Adrenal gland (tissue), 9 donors: ENCODE measurements at regions not wholly inside any gene's neighbourhood (a gene's known extent, or its start where the extent isn't known, plus 50 kb on each side); places are given as distances from the start of the nearest gene placed in this dataset.

ENCODE experiments used
- DNase-seq, 7 donors: peaks; one replicate each; pipeline ENCODE4 v3.0.0-alpha.2; 2019 to 2020
- H3K27ac ChIP-seq, 5 donors: fragments of 200-600 bp; sonication (generic) in 4 of 5; 1 replicate in 3 of 5; 2 replicates in 2 of 5; pipeline versions ENCODE4 v1.5.1 to v1.8.0; 2016 to 2020; ENCODE audit warnings: mild to moderate bottlenecking in 1 of 5
- H3K27me3 ChIP-seq: fragments of 200-600 bp; 2 replicates; pipeline ENCODE4 v1.8.0; 2021
- H3K36me3 ChIP-seq, 2 donors: fragments of 200-600 bp; replicated peaks in 1 of 2; 1 replicate in 1 of 2; 2 replicates in 1 of 2; pipeline versions ENCODE4 v1.5.1 to v1.8.0; 2018 to 2022
- H3K4me1 ChIP-seq, 2 donors: fragments of 200-600 bp; replicated peaks in 1 of 2; 1 replicate in 1 of 2; 2 replicates in 1 of 2; pipeline versions ENCODE4 v1.5.1 to v1.8.0; 2018 to 2021
- H3K4me3 ChIP-seq, 4 donors: fragments of 200-600 bp; sonication (generic) in 3 of 4; one replicate each; pipeline ENCODE4 v1.5.1; 2016 to 2018
- H3K9me3 ChIP-seq, 3 donors: fragments of 200-600 bp; sonication (generic) in 1 of 3; replicated peaks in 1 of 3; 1 replicate in 2 of 3; 2 replicates in 1 of 3; pipeline versions ENCODE4 v1.5.1 to v1.8.0; 2016 to 2021
- POLR2A ChIP-seq, 2 donors: fragments of 450-650 bp; IDR thresholded peaks; one replicate each; pipeline ENCODE4 v1.6.1; 2017; ENCODE audit warnings: antibody characterized with exemption in 2 of 2, mild to moderate bottlenecking in 2 of 2, moderate library complexity in 1 of 2
- WGBS, 4 donors: extraction: QIAGEN DNeasy Blood & Tissue Kit in 2 of 4; methylation state at CpG; one replicate each; pipeline versions ENCODE4 v1.1.5 to v1.1.7; 2013 to 2017; 5-methylcytosine and 5-hydroxymethylcytosine counted together
- intact Hi-C, 2 donors: fragments of 100-400 bp; cut with DNase I; formaldehyde crosslinking; loops; one replicate each; pipeline versions ENCODE4 v1.14.1 to v1.15.0; 2022 to 2023
- TF ChIP-seq, protein P1 (sequence below), 6 experiments: fragments of 450-650 bp in 4 of 6; fragments of 200-600 bp in 2 of 6; sonication (generic) in 1 of 6; IDR thresholded peaks; 1 replicate in 5 of 6; 2 replicates in 1 of 6; pipeline versions ENCODE4 v1.5.1 to v1.8.0; 2016 to 2021; ENCODE audit warnings: antibody characterized with exemption in 6 of 6, mild to moderate bottlenecking in 2 of 6, moderate library complexity in 1 of 6
- donor health status: healthy with polysubstance abuse.
- donor health status: Bipolar disorder and iron deficiency.
- donor health status: DM: yes; HTN: yes; CAD: no.
- donor health status: DM: no; HTN: no; CAD: no.
- donor health status: DM: no; HTN: no; CAD: no.

DNA sequence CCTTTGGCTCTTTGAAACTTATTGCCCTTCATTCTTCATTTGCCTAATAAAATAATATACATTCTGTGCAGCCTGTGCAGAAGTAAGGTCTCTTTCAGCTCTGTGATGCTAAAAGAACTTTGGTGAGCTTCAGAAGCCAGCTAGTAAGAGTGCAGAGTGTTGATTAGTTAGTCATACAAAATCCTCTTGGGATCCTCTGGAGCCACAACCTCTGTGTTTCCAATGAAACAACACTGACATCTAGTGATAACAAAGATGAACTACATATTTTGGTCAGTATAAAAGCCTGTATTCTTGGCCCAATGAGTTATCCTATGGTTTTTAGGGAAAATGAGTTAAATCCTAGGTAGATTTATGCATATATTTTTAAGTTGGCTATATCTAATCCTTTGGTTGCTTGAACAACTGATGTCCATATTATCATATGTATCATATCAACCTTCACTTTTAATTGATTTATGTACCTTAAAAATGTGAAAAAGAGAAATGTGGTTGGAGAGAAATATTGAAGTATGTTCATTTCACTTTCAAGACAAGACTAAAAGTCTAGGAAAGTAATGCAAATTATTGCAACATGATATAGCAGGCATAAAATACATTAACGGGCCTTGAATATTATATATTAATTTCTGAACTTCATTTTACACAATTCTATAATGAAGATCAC, 158.4 kb downstream of the KLHL28 start:
- no peak for DNase-seq
- Histone ChIP-seq H3K9me3 (no peaks in the 10 kb centered on the region), H3K4me3 (no peak overlapping the region), H3K36me3 (no peaks in the 10 kb centered on the region), H3K27ac (no peak overlapping the region), H3K4me1 (no peaks in the 10 kb centered on the region), H3K27me3 (no peaks in the 10 kb centered on the region)
- intact Hi-C loops, result no loop called here
- 39 to 66% (median 54%) methylated on average over 1 of the region's 1 CpG for WGBS, 4 donors
- no peak for TF ChIP-seq POLR2A (IDR thresholded peaks at IDR 0.05)
- TF ChIP-seq, protein P1, sequence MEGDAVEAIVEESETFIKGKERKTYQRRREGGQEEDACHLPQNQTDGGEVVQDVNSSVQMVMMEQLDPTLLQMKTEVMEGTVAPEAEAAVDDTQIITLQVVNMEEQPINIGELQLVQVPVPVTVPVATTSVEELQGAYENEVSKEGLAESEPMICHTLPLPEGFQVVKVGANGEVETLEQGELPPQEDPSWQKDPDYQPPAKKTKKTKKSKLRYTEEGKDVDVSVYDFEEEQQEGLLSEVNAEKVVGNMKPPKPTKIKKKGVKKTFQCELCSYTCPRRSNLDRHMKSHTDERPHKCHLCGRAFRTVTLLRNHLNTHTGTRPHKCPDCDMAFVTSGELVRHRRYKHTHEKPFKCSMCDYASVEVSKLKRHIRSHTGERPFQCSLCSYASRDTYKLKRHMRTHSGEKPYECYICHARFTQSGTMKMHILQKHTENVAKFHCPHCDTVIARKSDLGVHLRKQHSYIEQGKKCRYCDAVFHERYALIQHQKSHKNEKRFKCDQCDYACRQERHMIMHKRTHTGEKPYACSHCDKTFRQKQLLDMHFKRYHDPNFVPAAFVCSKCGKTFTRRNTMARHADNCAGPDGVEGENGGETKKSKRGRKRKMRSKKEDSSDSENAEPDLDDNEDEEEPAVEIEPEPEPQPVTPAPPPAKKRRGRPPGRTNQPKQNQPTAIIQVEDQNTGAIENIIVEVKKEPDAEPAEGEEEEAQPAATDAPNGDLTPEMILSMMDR (IDR thresholded peaks at IDR 0.05), result peak; percentile 53 to 74 (median 66)

DNA sequence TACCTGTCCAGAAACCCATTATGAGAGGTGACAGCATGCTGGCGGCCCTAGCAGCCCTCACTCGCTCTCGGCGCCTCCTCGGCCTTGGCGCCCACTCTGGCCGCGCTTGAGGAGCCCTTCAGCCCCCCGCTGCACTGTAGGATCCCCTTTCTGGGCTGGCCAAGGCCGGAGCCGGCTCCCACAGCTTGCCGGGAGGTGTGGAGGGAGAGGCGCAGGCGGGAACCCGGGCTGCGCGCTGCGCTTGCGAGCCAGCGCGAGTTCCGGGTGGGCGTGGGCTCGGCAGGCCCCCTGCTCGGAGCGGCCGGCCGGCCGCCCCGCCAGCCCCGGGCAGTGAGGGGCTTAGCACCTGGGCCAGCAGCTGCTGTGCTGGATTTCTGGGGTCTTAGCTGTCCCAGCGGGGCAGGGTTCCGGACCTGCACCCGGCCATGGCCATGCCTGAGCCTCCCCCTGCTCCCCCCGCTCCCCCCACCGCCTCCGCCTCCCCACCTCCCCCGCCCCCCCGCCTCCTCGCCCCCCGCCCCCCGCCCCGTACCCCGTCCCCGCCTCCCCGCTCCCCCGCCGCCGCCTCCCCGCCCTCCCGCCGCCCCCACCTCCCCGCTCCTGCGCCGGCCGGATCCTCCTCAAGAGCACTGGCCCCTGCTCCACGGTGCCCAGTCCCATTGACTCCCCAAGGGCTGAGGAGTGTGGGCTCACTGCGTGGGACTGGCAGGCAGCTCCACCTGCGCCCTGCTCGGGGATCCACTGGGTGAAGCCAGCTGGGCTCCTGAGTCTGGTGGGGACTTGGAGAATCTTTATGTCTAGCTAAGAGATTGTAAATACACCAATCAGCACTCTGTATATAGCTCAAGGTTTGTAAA, 163.1 kb downstream of the KLHL28 start:
- DNase-seq, result no peak
- intact Hi-C loops, result no loop called here

DNA sequence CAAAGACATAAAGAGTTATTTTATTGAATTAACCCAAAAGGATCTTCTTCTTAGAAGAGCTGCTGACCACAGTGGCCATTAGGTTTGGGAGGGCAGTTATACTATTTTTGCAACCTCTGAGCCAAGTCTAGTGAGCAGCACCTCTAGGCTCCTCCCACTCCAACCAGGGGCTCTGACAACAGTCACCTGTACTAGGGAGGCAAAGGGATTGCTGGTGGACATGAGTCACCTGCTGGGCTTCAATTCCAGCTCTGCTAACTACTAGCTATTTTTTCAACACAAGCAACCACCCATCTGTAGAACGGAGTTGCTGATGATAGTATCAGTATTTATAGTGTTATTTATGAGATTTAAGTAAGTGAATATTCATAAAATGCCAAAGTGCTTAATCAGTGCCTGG, 166.0 kb downstream of the KLHL28 start:
- Histone ChIP-seq H3K4me1 (no peaks in the 10 kb centered on the region), H3K27me3 (no peaks in the 10 kb centered on the region), H3K4me3 (no peak overlapping the region), H3K27ac (no peak overlapping the region), H3K9me3 (peaks cover 0 to 4% (median 0%) of the 10 kb centered on the region in 3 donors), H3K36me3 (no peaks in the 10 kb centered on the region)
- intact Hi-C loops, result no loop called here
- WGBS, 4 donors, result 57 to 68% (median 63%) methylated on average over 1 of the region's 1 CpG
- TF ChIP-seq POLR2A (IDR thresholded peaks at IDR 0.05), result no peak
- TF ChIP-seq, protein P1 (IDR thresholded peaks at IDR 0.05), result no peak
- DNase-seq, result no peak

More for the DNA sequence above, 163.1 kb downstream of the KLHL28 start:
- TF ChIP-seq, protein P1 (IDR thresholded peaks at IDR 0.05), result no peak
- TF ChIP-seq POLR2A (IDR thresholded peaks at IDR 0.05), result no peak
- Histone ChIP-seq H3K27ac (no peak overlapping the region), H3K9me3 (no peaks in the 10 kb centered on the region), H3K27me3 (no peaks in the 10 kb centered on the region), H3K36me3 (no peaks in the 10 kb centered on the region), H3K4me3 (no peak overlapping the region), H3K4me1 (no peaks in the 10 kb centered on the region)
- WGBS, 4 donors, result 59 to 81% (median 77%) methylated on average over 13 to 60 of the region's 60 CpGs

DNA sequence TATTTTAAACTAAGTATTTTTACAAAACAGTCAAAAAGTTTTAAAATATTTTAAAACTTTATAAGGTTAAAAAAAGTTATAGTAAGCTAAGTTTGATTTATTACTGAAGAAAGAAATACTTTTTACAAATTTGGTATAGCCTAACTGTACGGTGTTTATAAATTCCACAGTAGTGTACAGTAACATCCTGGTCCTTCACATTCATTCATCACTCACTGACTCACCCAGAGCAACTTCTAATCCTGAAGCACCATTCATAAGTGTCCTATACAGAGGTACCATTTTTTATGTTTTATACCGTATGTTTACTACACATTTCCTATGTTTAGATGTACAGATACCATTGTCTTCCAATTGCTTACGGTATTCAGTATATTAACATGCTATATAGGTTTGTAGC, 170.0 kb downstream of the KLHL28 start:
- Histone ChIP-seq H3K4me3 (no peak overlapping the region), H3K27ac (no peak overlapping the region), H3K4me1 (no peaks in the 10 kb centered on the region), H3K27me3 (no peaks in the 10 kb centered on the region), H3K36me3 (no peaks in the 10 kb centered on the region), H3K9me3 (peaks cover 0 to 4% (median 0%) of the 10 kb centered on the region in 3 donors)
- TF ChIP-seq, protein P1 (IDR thresholded peaks at IDR 0.05), result no peak
- TF ChIP-seq POLR2A (IDR thresholded peaks at IDR 0.05), result no peak
- WGBS, 4 donors, result 84 to 91% (median 86%) methylated on average over 3 of the region's 3 CpGs
- intact Hi-C loops, result no loop called here
- DNase-seq, result no peak
